NCI-H345 treated with DMSO at 0.1 percent for 48 hours (cell line): ENCODE measurements at regions not wholly inside any gene's neighbourhood (a gene's known extent, or its start where the extent isn't known, plus 50 kb on each side); places are given as distances from the start of the nearest gene placed in this dataset.
"Not testable (repeated sequence)": the region's sequence is repeated elsewhere in the genome, so short reads cannot be mapped to it uniquely, and the experiment has no call there.

Source experiments
- DNase-seq: peaks from one replicate; lab custom pipeline; 2025; ENCODE audit not compliant: unreplicated experiment; lab: John Stamatoyannopoulos, UW

GRCh38 chr3:81884791-81885190, 123.3 kb upstream of the GBE1 start:
- no peak for DNase-seq

- DNase-seq: no peak
These were observed 115.4 kb upstream of the GBE1 start for GRCh38 chr3:81876826-81877225.

- no peak for DNase-seq
These were observed 113.3 kb upstream of the GBE1 start for GRCh38 chr3:81874738-81875137.

DNA sequence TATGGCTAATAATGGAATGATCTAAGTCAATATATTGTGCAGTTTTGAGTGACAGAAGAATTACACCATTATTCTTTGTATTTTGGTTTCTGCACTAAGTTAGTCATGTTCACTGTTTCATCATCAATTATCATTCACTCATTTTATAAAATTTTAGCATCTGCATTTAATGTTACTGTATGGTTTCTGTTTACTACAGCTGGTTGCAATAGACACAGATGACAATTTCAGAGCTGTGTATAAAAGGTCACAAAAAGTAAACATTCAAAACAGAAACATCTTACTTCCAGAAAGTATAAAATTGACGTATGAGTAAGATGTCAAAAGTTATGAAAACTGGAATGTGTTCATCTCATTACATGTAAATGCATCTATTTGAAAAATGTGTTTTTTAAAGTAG, 111.1 kb upstream of the GBE1 start:
- DNase-seq: no peak

GRCh38 chr3:81871358-81872155, 110.1 kb upstream of the GBE1 start:
- DNase-seq: no peak

GRCh38 chr3:81869382-81869781, 107.9 kb upstream of the GBE1 start:
- DNase-seq: no peak

DNA sequence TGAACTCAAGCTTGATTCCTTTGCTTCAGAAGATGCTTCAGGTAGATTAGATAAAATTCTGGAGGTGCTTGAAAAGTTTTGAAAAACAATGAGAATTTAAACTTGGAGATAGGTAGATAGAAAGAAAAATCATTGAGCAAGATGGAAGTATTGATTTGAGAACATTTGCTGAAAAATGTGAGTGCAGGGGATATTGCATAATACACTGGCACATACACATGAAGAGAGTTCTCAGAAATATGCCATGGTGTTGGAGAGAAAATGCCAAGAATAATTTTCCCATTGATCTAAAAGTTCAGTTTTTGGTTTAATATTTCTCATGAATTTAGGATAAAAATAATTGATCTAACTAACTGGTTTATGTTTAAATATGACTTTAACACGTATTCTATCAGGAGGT, 107.2 kb upstream of the GBE1 start:
- no peak for DNase-seq

DNA sequence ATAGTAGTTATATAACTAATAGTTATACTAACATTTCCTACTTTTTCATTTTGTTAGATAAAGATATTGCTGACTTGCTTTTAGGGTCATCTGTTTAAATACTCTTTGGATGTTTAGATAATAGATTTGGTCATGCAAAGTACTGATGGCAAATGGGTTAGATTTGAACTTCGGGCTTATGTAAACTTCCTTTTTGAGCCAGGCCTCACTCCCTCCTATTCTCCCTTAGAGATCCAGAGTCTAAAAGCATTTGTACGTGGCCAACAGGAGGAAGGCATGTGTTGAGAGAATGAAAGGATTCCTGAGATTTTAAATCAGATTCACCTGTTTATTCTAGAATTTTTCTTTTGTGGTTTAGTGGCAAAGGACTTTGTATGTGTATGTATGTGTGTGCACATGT, 106.4 kb upstream of the GBE1 start:
- DNase-seq: no peak

DNA sequence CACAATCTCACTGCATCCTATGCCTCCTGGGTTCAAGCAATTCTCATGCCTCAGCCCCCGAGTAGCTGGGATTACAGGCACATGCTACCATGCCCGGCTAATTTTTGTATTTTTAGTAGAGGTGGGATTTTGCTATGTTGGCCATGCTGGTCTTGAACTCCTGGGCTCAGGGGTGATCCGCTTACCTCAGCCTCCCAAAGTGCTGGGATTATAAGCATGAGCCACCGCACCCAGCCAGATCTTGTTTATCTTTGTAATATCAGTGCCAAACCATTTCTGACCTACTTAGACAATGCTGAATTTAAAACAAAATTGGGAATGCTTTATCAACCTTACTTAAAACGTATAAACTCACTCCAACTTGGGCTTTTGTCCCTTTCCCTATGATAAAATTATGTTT, 103.7 kb upstream of the GBE1 start:
- DNase-seq: not testable (repeated sequence)

DNA sequence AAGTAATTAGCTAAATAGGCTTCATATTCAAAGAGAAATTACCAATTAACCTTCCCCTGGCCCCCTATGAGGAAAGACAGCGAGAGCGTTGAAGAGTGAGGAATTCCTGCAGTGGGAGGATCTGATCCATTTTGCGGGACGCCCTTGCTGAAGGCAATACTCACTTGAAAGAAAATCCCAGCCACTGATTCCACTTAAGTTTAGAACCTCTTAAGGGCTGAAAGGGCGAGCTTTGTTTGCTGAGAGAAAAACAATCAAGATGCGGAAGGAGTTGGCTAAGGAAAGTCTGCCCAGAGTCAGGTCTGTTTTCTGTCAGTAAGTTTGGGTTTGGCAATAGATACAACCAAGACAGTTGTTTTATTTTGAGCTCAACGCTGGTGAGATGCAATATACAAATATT, 102.8 kb upstream of the GBE1 start:
- DNase-seq: no peak

GRCh38 chr3:81863756-81864155, 102.3 kb upstream of the GBE1 start:
- no peak for DNase-seq

DNA sequence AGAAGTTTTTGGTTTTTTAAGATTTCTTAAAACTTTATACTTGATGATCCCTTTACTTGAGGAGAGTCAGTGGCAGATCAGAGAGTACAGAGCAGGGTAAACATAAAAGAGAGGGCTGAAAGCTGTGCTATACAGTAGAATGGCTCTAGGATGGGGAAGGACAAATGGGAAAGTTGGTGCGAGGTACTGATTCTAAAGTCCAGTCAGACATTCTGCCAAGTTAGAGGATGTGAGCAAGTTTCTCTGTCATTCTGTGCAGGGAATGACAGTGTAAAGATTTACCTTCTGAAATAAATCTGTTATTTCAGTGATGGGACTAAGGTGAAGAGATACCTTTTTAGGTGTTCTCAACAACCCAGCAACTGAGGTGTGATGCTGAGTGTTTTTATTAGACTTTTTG, 100.1 kb upstream of the GBE1 start:
- no peak for DNase-seq

DNA sequence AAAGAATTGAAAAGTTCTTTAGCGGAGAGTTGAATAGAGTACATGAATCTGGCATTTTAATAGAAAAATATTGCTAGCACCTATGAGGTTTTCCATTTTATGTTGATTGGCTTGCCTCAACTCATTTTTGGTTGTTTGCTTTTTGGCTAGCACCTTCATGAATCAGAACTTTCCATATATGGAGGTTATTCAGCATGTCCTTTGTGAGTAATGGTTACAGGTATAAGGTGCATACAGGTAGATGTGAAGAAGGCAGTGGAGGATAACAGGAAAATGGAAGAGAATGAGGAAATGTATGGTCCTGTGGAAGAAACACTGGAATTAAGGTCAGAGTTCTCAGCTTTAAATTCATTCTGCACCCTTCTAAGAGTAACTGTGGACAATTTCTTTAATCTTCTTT, 98.1 kb upstream of the GBE1 start:
- no peak for DNase-seq

DNA sequence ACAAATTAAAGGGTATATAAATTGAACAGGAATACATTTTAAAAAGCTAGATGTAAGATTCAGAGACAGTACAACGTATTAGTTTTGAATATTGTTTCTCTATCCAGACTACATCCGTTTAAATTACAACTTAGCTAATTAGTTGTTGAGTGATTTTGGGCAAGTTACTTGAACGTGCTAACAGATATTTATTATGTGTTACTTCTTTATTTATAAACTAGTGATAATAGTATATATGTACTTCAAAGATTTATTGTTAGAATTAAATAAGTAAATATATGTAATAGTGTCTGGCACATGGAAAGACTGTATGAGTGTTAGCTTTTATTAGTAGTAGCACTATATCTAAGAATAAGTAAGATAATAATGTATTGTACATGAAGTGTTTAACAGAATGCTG, 92.0 kb upstream of the GBE1 start:
- no peak for DNase-seq

DNA sequence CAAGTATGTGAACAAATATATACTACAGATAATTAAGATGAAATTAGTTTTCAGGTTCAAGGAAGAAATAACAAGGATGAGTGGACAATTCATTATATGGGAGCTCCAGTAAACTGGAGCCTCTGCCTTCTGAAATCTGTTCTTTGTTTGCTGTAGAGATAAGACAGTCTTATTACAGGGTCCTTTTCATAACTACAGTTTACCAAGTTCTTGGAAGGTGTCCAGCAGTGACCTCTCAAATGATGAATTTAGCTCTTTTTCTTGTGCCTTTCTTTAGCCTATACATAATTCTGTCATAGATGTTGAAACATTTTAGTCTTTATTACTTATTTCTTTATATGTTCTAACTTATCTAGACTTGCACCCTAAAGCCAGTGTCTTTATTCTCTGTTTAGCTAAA, 89.7 kb upstream of the GBE1 start:
- no peak for DNase-seq

- DNase-seq: no peak
These were observed 85.5 kb upstream of the GBE1 start for GRCh38 chr3:81846988-81847387.

DNA sequence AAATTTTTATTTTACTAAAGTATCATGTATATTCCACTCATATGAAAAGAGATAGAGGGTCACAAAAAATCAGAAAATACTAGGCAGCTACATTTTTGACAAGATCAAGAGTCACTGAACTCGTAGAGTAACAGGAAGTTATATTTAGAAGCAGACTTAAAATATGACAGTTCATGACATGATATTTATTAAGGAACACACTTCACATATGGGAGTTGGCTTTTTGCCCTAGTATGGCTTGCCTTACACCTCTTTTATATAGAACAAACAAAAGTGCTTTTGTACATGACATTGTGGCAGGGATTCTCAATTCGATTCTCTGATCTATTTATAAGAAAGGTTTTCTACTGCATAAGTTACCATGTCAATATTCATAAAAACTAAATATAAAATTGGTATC, 80.1 kb upstream of the GBE1 start:
- no peak for DNase-seq

- DNase-seq: no peak
These were observed 78.2 kb upstream of the GBE1 start for GRCh38 chr3:81839504-81840094.

- DNase-seq: no peak
These were observed 77.0 kb upstream of the GBE1 start for GRCh38 chr3:81838457-81838856.

DNA sequence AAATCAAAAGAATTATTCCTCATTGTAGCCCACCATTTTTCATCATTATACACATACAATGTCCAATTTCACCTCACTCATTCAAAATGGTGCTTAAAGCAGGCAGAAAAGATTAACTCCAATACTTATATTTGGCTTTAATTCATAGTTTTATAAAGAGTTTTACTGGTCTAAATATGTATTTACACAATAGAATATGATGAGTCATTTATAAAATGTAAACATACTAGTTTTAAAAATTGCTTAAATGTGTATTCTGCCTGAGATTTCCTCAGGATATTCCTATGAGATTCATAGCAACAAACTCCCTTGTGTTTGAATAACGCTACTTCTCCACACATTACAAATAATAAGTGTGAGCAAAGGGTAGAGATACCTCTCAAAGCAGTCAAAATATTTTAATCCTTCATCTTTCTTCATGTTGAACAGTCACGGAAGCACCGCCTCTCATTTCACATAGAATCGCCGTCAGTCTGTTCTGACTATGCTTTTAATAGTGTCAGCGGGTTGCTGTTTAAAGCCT, 75.7 kb upstream of the GBE1 start:
- no peak for DNase-seq

DNA sequence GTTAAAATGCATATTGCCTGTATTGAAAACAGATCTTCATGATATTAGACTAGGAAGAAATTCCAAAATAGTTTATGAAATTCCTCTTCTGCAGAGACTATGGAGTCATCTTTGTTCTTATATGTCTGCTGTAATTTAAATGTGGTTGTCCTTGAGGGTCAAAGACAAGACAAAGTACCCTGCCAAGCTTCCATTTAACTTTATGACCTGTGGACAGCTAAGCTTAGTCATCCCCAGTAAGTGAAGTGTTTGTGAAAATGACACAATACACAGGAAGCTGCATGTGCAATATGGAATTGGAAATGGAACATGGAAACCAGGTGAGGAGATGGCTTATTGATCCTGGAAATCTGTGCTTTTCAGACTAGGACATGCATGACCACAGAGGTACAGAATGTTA, 68.5 kb upstream of the GBE1 start:
- no peak for DNase-seq

- not testable (repeated sequence) for DNase-seq
These were observed 67.8 kb upstream of the GBE1 start for GRCh38 chr3:81829272-81829671.
